ENCODE measurements at regions not wholly inside any gene's neighbourhood (a gene's known extent, or its start where the extent isn't known, plus 50 kb on each side); places are given as distances from the start of the nearest gene placed in this dataset.
"Not testable (repeated sequence)": the region's sequence is repeated elsewhere in the genome, so short reads cannot be mapped to it uniquely, and the experiment has no call there.

DNA sequence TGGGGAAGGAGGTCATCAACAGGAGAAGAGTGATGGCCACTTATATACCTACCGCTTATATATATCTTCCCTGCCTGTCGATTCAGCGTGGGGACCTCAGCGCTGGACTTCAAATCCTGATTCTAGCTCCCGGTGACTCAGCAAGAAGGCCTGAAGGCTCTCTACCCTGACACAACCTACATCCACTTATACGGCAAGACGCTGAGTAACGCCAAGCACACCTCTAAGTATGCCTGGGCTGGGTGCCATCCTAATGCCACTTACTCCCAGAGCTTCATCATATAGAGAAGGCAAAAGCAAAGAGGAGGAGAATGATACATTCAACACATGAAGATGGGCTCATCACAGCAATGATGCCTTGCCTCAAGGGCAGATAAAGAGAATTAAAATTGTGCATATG lies 198.3 kb downstream of the CHIC2 start:
- DNase-seq (ENCODE audit: low read depth): no peak

DNA sequence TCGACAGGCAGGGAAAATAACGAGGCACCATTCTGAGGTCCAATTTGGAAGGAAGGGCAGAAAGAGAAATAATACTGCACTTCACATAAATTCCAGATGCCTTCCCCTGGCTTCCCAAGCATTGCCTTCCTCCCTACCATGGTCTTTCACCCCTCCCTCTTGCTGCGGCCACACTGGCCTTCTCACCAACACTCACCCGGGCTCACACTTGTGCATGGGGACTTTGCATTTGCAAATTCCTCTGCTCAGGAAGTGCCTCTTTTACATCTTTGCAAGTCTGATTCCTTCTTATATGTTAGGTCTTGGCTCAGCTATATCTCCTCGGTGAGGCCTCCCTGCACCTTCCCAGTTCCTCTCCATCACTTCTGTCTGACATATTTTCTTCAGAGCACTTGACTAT lies 199.4 kb downstream of the CHIC2 start:
- no peak for DNase-seq (ENCODE audit: low read depth)

GRCh38 chr4:53863736-53864365 lies 200.6 kb downstream of the CHIC2 start:
- no peak for DNase-seq (ENCODE audit: low read depth)

GRCh38 chr4:53863158-53863557 lies 201.2 kb downstream of the CHIC2 start:
- peak; percentile 52 for DNase-seq (ENCODE audit: low read depth)

DNA sequence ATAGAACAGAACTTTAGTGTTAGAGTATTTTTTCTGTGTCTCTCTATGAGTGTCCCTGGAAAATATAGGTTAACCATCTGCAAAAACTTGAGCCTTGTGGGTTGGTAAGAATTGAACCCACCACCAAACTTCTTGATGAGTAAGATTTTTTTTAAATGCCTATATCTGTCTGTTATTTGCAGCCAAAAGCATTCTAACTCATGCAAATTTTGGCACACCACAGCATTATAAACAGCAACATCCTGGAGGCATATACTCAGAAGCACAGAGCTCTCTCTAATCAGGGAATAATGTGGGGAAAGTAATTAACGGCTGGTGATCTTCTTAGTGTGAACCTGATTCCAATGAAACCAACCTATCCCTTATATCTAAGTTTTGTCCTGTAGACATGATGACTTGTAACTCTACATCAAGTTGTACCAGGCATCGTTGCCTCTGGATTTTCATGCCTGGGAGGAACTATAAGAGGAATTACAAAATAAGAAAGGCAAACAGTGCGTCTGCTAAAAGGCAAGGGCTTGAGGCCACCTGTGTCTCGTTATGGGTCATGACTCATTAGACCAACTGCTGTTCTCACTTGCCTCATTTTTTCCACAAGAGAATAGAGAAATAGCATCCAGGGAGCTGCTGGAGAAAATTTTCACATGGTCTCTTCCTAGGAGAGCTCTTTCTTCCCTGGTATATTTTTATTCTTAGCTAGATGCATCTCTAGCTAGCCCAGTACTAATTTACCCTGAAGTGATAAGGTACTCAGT lies 202.4 kb downstream of the CHIC2 start:
- peak; percentile 90 for DNase-seq (ENCODE audit: low read depth)

DNA sequence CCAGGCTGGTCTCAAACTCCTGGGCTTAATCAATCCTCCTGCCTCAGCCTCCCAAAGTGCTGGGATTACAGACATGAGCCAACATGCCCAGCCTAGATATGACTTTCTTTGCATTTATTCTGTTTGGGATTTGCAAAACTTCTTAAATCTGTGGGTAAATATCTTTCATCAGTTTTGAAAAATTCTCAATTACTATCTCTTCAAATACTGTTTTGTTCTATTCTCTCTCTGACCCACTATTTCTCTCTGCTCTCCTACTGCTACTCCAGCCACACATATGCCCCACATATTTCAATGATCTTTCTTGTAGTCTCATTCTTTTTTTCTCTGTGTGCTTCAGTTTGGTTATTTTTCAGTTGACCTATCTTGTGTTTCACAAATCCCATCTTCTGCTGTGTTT lies 205.1 kb downstream of the CHIC2 start:
- no peak for DNase-seq (ENCODE audit: low read depth)

DNA sequence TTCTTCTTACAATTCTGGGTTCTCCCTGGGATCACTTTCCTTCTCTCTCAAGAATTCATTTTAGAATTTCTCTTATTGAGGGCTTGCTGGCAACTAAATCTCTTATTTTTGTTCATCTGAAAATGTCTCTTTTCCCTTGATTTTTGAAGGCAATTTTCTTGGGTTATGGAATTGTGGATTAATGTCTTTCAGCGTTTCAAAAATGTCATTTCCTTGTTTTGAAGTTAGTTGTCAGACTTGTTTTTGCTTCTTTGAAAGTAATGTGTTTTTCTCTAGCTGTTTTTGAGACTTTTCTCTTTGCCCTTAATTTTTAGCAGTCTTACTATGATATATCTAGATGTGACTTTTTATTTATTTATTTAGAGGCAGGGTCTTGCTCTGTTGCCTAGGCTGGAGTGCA lies 205.7 kb downstream of the CHIC2 start:
- no peak for DNase-seq (ENCODE audit: low read depth)

- DNase-seq (ENCODE audit: low read depth): peak; percentile 88
Measured at GRCh38 chr4:53855581-53856250, 208.7 kb downstream of the CHIC2 start.

- DNase-seq (ENCODE audit: low read depth): peak; percentile 52
Measured at GRCh38 chr4:53854991-53855568, 209.3 kb downstream of the CHIC2 start.

- DNase-seq (ENCODE audit: low read depth): peak; percentile 72
Measured at GRCh38 chr4:53852343-53852742, 212.1 kb downstream of the CHIC2 start.

DNA sequence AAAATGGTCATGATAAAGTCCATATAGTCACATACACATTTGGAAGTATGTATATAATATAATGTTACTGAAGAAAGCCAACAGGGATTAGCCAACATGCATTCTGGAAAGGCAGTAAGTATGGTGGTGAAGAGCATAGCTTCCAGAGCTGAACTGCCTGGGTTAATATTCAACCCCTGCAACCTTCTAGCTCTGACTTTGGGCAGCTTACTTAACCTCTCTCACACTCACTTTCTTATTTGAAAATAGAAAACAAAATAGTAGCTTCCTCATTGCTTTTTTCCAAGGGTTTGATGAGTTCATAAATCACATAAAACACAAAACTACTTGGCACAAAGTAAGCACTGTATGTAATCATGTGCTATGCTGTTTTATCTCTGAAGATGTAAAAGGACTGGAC lies 216.4 kb downstream of the CHIC2 start:
- no peak for DNase-seq (ENCODE audit: low read depth)

DNA sequence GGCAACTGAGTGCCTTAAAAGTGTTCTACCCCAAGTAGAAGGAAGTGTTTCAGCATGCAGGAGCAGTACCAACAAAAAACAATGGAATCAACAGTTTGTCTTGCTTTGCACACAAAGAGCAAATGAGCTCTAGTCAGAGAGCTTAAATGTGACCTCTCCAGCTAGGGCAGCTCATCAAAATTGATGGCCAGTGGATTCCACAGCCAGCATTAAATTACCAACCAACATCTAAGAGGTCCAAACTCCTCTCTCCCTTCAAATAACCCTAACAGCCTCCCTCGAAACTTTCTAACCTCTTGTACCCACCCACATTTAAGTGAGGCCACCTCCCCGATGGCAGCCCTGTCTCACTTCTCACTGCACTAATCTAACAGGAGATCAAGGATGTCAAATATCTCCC lies 219.9 kb downstream of the CHIC2 start:
- no peak for DNase-seq (ENCODE audit: low read depth)

DNA sequence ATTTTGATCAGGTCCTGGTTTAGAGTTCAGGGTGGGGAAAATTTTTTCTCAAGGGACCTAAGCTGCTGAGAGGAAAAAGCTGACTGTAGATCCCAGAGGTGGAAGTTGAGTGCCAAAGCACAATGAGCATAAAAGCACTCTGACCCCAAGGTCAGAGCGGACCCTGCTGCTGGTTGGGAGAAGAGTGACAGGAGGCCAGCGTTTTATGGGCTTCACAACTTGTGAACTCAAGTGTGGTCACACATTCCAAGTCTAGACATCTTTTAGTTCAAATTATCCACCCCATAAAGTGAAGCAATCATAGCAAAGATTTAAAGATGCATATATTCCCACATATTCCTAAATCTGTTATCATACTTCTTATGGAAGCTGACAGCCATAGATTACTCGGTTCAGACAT lies 220.3 kb downstream of the CHIC2 start:
- DNase-seq (ENCODE audit: low read depth): no peak

- no peak for DNase-seq (ENCODE audit: low read depth)
Measured at GRCh38 chr4:53841711-53842110, 222.7 kb downstream of the CHIC2 start.

- no peak for DNase-seq (ENCODE audit: low read depth)
Measured at GRCh38 chr4:53840643-53841042, 223.8 kb downstream of the CHIC2 start.

GRCh38 chr4:53833302-53834003 lies 231.0 kb downstream of the CHIC2 start:
- DNase-seq (ENCODE audit: low read depth): not testable (repeated sequence)

GRCh38 chr4:53832549-53832948 lies 231.9 kb downstream of the CHIC2 start:
- no peak for DNase-seq (ENCODE audit: low read depth)

DNA sequence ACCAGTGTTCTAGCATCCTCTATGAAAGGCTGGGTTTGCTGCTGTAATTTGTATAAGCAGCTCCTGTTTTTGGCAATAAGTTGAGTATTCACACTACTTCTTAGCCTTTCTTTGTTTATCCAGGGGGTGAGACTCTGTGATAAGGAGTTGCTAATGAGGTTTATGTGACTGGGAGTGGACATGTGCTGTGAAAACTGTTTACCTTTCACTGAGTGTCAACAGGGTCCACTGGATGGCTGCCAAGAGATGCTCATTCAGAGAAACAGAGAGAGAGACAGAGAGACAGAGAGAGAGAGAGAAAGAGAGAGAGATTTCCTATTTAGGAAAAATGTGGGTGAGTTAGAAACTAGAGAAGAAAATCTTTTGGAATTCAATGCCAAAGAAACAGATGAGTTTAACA lies 233.9 kb downstream of the CHIC2 start:
- no peak for DNase-seq (ENCODE audit: low read depth)

DNA sequence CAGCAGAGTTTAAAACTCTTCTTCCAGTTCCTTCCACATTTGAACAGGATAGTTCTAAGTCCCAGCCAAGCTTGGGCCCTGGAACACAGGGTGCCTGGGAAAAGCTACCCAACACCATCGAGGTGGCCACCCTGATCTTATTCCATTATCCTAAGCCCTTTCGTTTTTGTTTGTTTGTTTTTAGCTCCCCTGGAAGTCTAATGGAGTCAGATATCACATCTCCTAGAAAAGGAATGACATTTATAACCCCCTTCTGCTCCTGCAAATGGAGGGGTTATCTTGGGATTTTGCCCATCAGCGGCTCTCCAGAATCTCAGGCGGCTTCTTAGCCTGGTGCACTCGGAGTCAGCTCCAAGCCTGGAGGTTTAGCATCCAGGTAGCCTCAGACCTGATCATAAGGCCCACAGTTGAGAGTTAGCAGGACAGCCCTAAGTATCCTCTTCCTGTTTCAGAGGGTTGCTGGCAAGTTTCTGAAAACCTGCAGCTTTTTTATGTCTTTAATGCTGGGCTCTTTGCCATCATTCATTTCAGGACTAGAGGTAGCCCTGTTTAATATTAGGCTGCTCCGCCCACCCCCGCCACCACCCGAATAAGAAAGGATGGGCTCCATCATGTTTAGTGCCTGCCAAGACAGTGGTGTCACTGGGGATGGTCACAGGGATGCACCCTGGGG lies 230.0 kb upstream of the LNX1 start:
- DNase-seq (ENCODE audit: low read depth): no peak

DNA sequence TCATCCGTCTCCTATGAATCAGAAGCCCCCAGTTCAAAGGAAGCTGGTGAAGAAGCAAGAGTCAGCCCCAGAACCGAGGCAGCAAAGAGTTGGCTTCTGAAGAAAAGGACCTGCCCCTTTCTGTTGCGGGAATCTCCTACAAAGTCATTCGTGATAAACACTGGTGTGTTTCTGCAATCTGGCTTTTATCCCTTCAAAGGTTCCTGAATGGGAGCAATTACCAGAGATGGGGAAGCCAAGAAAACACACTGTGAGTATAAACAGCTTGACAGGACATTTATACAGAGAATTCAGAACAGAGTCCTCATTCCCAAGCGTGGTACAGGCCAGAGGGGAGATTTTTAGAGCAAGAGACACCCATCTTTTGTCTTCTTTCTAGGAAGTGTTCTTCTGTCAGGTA lies 226.8 kb upstream of the LNX1 start:
- no peak for DNase-seq (ENCODE audit: low read depth)

GRCh38 chr4:53816561-53816960 lies 225.3 kb upstream of the LNX1 start:
- DNase-seq (ENCODE audit: low read depth): no peak

DNA sequence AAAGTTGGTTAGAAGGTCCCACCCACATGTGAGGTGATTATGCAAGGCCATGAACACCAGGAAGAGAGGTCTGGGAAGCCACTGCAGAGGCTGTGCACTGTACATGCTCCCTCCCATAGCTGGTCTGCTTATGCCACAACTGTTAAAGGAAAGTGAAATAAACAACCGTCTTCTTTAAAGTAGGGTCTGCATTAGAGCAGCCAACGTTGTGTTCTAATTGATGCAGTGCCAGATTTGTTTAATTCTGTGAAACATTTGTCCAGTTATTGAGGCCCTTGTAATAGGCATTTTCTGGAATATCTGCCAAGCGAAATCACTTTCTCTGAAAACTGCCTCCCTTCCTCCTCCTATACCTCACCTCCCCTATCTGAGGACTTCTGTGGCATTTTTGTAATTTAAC lies 224.0 kb upstream of the LNX1 start:
- DNase-seq (ENCODE audit: low read depth): no peak

Measured in stromal cell of bone marrow (primary cell).